ENCODE measurements at regions not wholly inside any gene's neighbourhood (a gene's known extent, or its start where the extent isn't known, plus 50 kb on each side); places are given as distances from the start of the nearest gene placed in this dataset.
"Not testable (repeated sequence)": the region's sequence is repeated elsewhere in the genome, so short reads cannot be mapped to it uniquely, and the experiment has no call there.

- TF ChIP-seq MAX (IDR thresholded peaks at IDR 0.05); CTCF (IDR thresholded peaks at IDR 0.05; ENCODE audit: low read depth, low read length, missing input control); SP1 (IDR thresholded peaks at IDR 0.05); YY1 (IDR thresholded peaks at IDR 0.05); RAD21 (IDR thresholded peaks at IDR 0.05); ZBTB33 (IDR thresholded peaks at IDR 0.05); EGR1 (IDR thresholded peaks at IDR 0.05; ENCODE audit: low read depth in 2 of 2): not testable (repeated sequence)
Observed at GRCh38 chr16:21396545-21396944, 118.5 kb upstream of the CRYM start.

Data from liver (tissue), 3 donors.